GM20431 (cell line): ENCODE measurements at regions not wholly inside any gene's neighbourhood (a gene's known extent, or its start where the extent isn't known, plus 50 kb on each side); places are given as distances from the start of the nearest gene placed in this dataset.
"Not testable (repeated sequence)": the region's sequence is repeated elsewhere in the genome, so short reads cannot be mapped to it uniquely, and the experiment has no call there.

ENCODE experiments used
- in situ Hi-C: fragments of 300-500 bp; cut with MseI, MboI; formaldehyde crosslinking; loops from one replicate; pipeline ENCODE4 v1.15.0; 2020; ENCODE audit warnings: low sequenced_read_pairs; ENCODE audit not compliant: unreplicated experiment

GRCh38 chr3:177249203-177249602 is 51.9 kb upstream of the TBL1XR1 start:
- in situ Hi-C loops: no loop called here

- in situ Hi-C loops: no loop called here
Measured at GRCh38 chr3:177250151-177250550, 52.9 kb upstream of the TBL1XR1 start.

- in situ Hi-C loops: no loop called here
Measured at GRCh38 chr3:177251755-177252154, 54.5 kb upstream of the TBL1XR1 start.

- in situ Hi-C loops: no loop called here
Measured at GRCh38 chr3:177257006-177257405, 59.7 kb upstream of the TBL1XR1 start.

GRCh38 chr3:177257625-177258024 is 60.3 kb upstream of the TBL1XR1 start:
- in situ Hi-C loops: no loop called here

- in situ Hi-C loops: no loop called here
Measured at GRCh38 chr3:177262396-177262795, 65.1 kb upstream of the TBL1XR1 start.

GRCh38 chr3:177263615-177264368 is 66.5 kb upstream of the TBL1XR1 start:
- in situ Hi-C loops: no loop called here

- in situ Hi-C loops: not testable (repeated sequence)
Measured at GRCh38 chr3:177271811-177272501, 74.7 kb upstream of the TBL1XR1 start.

GRCh38 chr3:177278016-177278415 is 80.7 kb upstream of the TBL1XR1 start:
- in situ Hi-C loops: no loop called here

GRCh38 chr3:177279118-177279815 is 82.0 kb upstream of the TBL1XR1 start:
- in situ Hi-C loops: no loop called here

- in situ Hi-C loops: no loop called here
Measured at GRCh38 chr3:177281292-177282118, 84.2 kb upstream of the TBL1XR1 start.

GRCh38 chr3:177282119-177282655 is 84.9 kb upstream of the TBL1XR1 start:
- in situ Hi-C loops: no loop called here

- in situ Hi-C loops: no loop called here
Measured at GRCh38 chr3:177283983-177284382, 86.7 kb upstream of the TBL1XR1 start.

GRCh38 chr3:177284383-177284881 is 87.2 kb upstream of the TBL1XR1 start:
- in situ Hi-C loops: no loop called here

GRCh38 chr3:177286034-177286433 is 88.8 kb upstream of the TBL1XR1 start:
- in situ Hi-C loops: no loop called here

- in situ Hi-C loops: no loop called here
Measured at GRCh38 chr3:177287231-177287630, 89.9 kb upstream of the TBL1XR1 start.

- in situ Hi-C loops: no loop called here
Measured at GRCh38 chr3:177290633-177291032, 93.4 kb upstream of the TBL1XR1 start.

- in situ Hi-C loops: no loop called here
Measured at GRCh38 chr3:177294221-177294620, 96.9 kb upstream of the TBL1XR1 start.

- in situ Hi-C loops: no loop called here
Measured at GRCh38 chr3:177295116-177295515, 97.8 kb upstream of the TBL1XR1 start.

GRCh38 chr3:177299250-177299649 is 102.0 kb upstream of the TBL1XR1 start:
- in situ Hi-C loops: no loop called here
